Hepatocyte (in vitro differentiated cells): ENCODE measurements at regions not wholly inside any gene's neighbourhood (a gene's known extent, or its start where the extent isn't known, plus 50 kb on each side); places are given as distances from the start of the nearest gene placed in this dataset.

Experiments
- DNase-seq: peaks from one replicate; pipeline ENCODE4 v3.0.0-alpha.2; 2016; ENCODE audit warnings: low spot score
- H2AFZ ChIP-seq: fragments of 200-600 bp; sonication (generic); 2 replicates; pipeline ENCODE4 v1.6.0; 2016; ENCODE audit warnings: antibody characterized with exemption, mild to moderate bottlenecking
- H3K27ac ChIP-seq: fragments of 200-600 bp; sonication (generic); 2 replicates; pipeline ENCODE4 v1.5.1; 2016; ENCODE audit warnings: mild to moderate bottlenecking
- H3K27me3 ChIP-seq: fragments of 200-600 bp; sonication (generic); 2 replicates; pipeline ENCODE4 v1.6.1; 2016
- H3K36me3 ChIP-seq: fragments of 200-600 bp; sonication (generic); replicated peaks from 2 replicates; pipeline ENCODE4 v1.5.1; 2016; ENCODE audit warnings: low read depth; ENCODE audit not compliant: insufficient read depth
- H3K4me1 ChIP-seq: fragments of 200-600 bp; sonication (generic); 2 replicates; pipeline ENCODE4 v1.5.1; 2016; ENCODE audit warnings: mild to moderate bottlenecking, moderate library complexity; ENCODE audit not compliant: insufficient read depth
- H3K4me2 ChIP-seq: fragments of 200-600 bp; sonication (generic); 2 replicates; pipeline ENCODE4 v1.6.0; 2016
- H3K4me3 ChIP-seq: fragments of 200-600 bp; sonication (generic); 2 replicates; pipeline ENCODE4 v1.5.1; 2016; ENCODE audit warnings: mild to moderate bottlenecking
- H3K79me2 ChIP-seq: fragments of 200-600 bp; sonication (generic); 2 replicates; pipeline ENCODE4 v1.6.0; 2017; ENCODE audit warnings: mild to moderate bottlenecking
- H3K9me2 ChIP-seq: fragments of 200-600 bp; sonication (generic); replicated peaks from 2 replicates; pipeline ENCODE4 v1.6.0; 2017; ENCODE audit warnings: mild to moderate bottlenecking; ENCODE audit not compliant: insufficient read depth
- H3K9me3 ChIP-seq: fragments of 200-600 bp; sonication (generic); 2 replicates; pipeline ENCODE4 v1.5.1; 2016; ENCODE audit warnings: low read depth, mild to moderate bottlenecking
- H4K20me1 ChIP-seq: fragments of 200-600 bp; sonication (generic); 2 replicates; pipeline ENCODE4 v1.6.0; 2016; ENCODE audit warnings: mild to moderate bottlenecking; ENCODE audit not compliant: insufficient read depth, poor library complexity, severe bottlenecking
- CTCF ChIP-seq: fragments of 200-600 bp; sonication (generic); IDR thresholded peaks from 2 replicates; pipeline ENCODE4 v1.5.1; 2016; ENCODE audit warnings: antibody characterized with exemption, mild to moderate bottlenecking; ENCODE audit not compliant: poor library complexity
- EZH2 ChIP-seq: fragments of 200-600 bp; sonication (generic); IDR thresholded peaks from 2 replicates; pipeline ENCODE4 v1.6.1; 2016; ENCODE audit warnings: antibody characterized with exemption, mild to moderate bottlenecking, borderline replicate concordance
- EZH2phosphoT487 ChIP-seq: fragments of 200-600 bp; sonication (generic); IDR thresholded peaks from one replicate; pipeline ENCODE4 v1.6.1; 2018; ENCODE audit warnings: antibody characterized with exemption, mild to moderate bottlenecking, low read depth, moderate library complexity; ENCODE audit not compliant: unreplicated experiment, severe bottlenecking
- WGBS: methylation state at CpG from one replicate; pipeline ENCODE4 v1.1.6; 2016; ENCODE audit warnings: low lambda C conversion rate; ENCODE audit errors: missing lambda C conversion rate; 5-methylcytosine and 5-hydroxymethylcytosine counted together

DNA sequence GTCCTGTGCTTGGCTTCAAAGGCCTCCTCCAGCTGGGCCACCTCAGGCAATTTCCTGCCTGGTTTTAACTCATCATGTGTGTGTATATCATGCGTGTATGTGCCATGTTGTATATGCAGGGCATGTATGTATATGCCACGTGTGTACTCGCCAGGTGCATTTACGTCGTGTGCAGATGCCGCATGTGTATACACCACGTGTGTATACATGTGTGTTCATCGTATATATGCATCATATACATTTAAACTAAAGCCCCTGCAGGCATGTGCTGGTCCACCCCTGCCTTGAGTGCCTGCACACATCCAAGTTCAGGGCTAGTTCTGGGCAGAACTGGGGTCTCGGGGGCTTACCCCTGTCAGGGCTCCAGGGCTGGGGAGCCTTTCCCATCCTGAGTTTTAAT lies 54.0 kb upstream of the SMOC2 start:
- H3K27me3 ChIP-seq: no peaks in the 10 kb centered on the region
- no peak overlapping the region for H3K4me3 ChIP-seq
- WGBS: 95% methylated on average over 9 of the region's 9 CpGs
- H3K4me2 ChIP-seq: no peak overlapping the region
- no peak overlapping the region for H2AFZ ChIP-seq
- no peak for DNase-seq
- no peaks in the 10 kb centered on the region for H3K9me2 ChIP-seq
- H3K27ac ChIP-seq: no peak overlapping the region
- H3K9me3 ChIP-seq: no peaks in the 10 kb centered on the region
- no peaks in the 10 kb centered on the region for H4K20me1 ChIP-seq
- H3K4me1 ChIP-seq: peaks cover 4% of the 10 kb centered on the region
- no peaks in the 10 kb centered on the region for H3K79me2 ChIP-seq
- no peak for TF ChIP-seq EZH2
- no peak for TF ChIP-seq EZH2phosphoT487
- no peak for TF ChIP-seq CTCF
- H3K36me3 ChIP-seq: no peaks in the 10 kb centered on the region

- TF ChIP-seq CTCF (no peak), EZH2 (no peak), EZH2phosphoT487 (no peak)
- Histone ChIP-seq H3K79me2 (no peaks in the 10 kb centered on the region), H3K4me2 (no peak overlapping the region), H2AFZ (no peak overlapping the region), H3K27ac (no peak overlapping the region), H3K9me2 (no peaks in the 10 kb centered on the region), H3K36me3 (no peaks in the 10 kb centered on the region), H4K20me1 (no peaks in the 10 kb centered on the region), H3K27me3 (no peaks in the 10 kb centered on the region), H3K4me3 (no peak overlapping the region), H3K4me1 (peaks cover 4% of the 10 kb centered on the region), H3K9me3 (no peaks in the 10 kb centered on the region)
- WGBS: 94% methylated on average over 10 of the region's 10 CpGs
- no peak for DNase-seq
Observed at GRCh38 chr6:168387426-168387825, 53.6 kb upstream of the SMOC2 start.

GRCh38 chr6:168387911-168388310 lies 53.1 kb upstream of the SMOC2 start:
- Histone ChIP-seq H3K4me3 (no peak overlapping the region), H3K4me2 (no peak overlapping the region), H3K36me3 (no peaks in the 10 kb centered on the region), H3K79me2 (no peaks in the 10 kb centered on the region), H2AFZ (no peak overlapping the region), H3K27ac (no peak overlapping the region), H3K9me2 (no peaks in the 10 kb centered on the region), H3K9me3 (no peaks in the 10 kb centered on the region), H3K27me3 (no peaks in the 10 kb centered on the region), H4K20me1 (no peaks in the 10 kb centered on the region), H3K4me1 (peaks cover 4% of the 10 kb centered on the region)
- 93% methylated on average over 18 of the region's 18 CpGs for WGBS
- DNase-seq: no peak
- TF ChIP-seq EZH2 (no peak), CTCF (no peak), EZH2phosphoT487 (no peak)
